ENCODE measurements at regions not wholly inside any gene's neighbourhood (a gene's known extent, or its start where the extent isn't known, plus 50 kb on each side); places are given as distances from the start of the nearest gene placed in this dataset.
A peak's percentile ranks its signal among the peaks of the same experiment; 100 is the strongest.

DNA sequence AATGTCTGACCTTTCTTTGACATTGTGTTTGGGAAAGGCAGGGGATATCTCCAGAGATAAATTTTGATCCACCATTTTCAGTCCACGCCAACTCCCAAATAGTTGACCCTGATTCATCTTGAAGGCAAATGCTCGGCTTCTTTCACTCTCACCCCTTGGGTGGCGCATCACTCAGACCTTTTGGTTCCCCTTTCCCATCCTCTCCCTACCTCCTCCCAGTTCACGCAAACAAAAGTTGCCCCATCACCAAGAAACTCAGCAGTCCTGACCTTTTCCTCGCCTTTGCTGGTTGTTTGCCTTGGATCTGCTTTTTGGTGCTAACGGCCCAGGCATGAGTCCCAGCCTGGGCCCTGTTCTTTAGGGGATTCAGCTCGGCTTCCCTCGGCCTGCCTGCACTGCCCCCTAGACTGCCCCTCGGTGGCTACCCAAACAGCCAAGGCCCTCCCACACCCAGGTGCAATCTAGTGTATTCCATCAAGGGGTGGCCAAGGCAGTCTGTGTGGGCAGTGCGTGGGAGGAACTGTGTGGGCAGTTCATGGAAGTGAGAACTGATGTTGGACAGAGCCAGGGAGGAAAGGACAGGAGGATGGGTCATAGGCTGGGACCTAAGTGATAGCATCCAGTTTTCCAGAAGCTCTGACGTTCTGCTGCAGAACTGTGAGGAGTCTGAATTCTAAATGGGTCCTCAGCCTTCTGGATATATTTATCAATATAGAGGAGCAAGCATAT is 255.7 kb downstream of the DLEU7 start:
- H3K27me3 ChIP-seq (replicated peaks in 1 of 4; ENCODE audit: control extremely low read depth in 1 of 4, control insufficient read depth in 3 of 4, insufficient read depth in 4 of 4, low read length in 3 of 4) = no peaks in the 10 kb centered on the region
- H3K27ac Mint-ChIP-seq = peak overlapping the region; percentile 90
- no peaks in the 10 kb centered on the region for H4K20me1 ChIP-seq (ENCODE audit: control insufficient read depth, insufficient read depth, low read length, poor library complexity, severe bottlenecking)
- peak overlapping the region; percentile 81 for H2AFZ ChIP-seq (ENCODE audit: insufficient read depth, low read depth, low read length, poor library complexity, severe bottlenecking)
- no peaks in the 10 kb centered on the region for H3K36me3 ChIP-seq (replicated peaks in 1 of 2; ENCODE audit: control extremely low read depth in 1 of 2, control insufficient read depth in 1 of 2, extremely low read depth in 1 of 2, insufficient read depth in 2 of 2, low read length in 1 of 2)
- peak overlapping the region; percentile 69 for H3K4me2 ChIP-seq (replicated peaks; ENCODE audit: low read depth, low read length, poor library complexity, severe bottlenecking)
- H3K27ac ChIP-seq (ENCODE audit: low read length in 2 of 2) = peak overlapping the region; percentile 47 to 77
- H3K27me3 Mint-ChIP-seq = no peaks in the 10 kb centered on the region
- ChIA-PET POLR2A (interaction anchor here (1.1 to 1.4 kb wide), 2 partner anchors 48 to 78 kb away, joined by 3 to 7 read pairs; no protein-coding TSS in a partner anchor), CTCF (interaction anchor here (1.0 to 4.0 kb wide), 6 partner anchors 13 to 615 kb away, joined by 3 to 21 read pairs (median 4); no protein-coding TSS in a partner anchor)
- no peaks in the 10 kb centered on the region for H3K9me3 Mint-ChIP-seq (ENCODE audit: insufficient read depth)
- peaks cover 0 to 3% (median 0%) of the 10 kb centered on the region in 3 donors for H3K9me3 ChIP-seq (ENCODE audit: control extremely low read depth in 1 of 3, control insufficient read depth in 2 of 3, insufficient read depth in 1 of 3, low read length in 2 of 3)
- peaks cover 65 to 68% of the 10 kb centered on the region in 2 donors for H3K4me1 ChIP-seq (ENCODE audit: control insufficient read depth in 2 of 2, insufficient read depth in 2 of 2, low read length in 2 of 2)
- 90% methylated on average over 10 of the region's 11 CpGs for WGBS (ENCODE audit: insufficient coverage)
- ATAC-seq (ENCODE audit: low read depth) (no peak), DNase-seq (no peak)
- no peaks in the 10 kb centered on the region for H3K79me2 ChIP-seq (ENCODE audit: control insufficient read depth, insufficient read depth, low read length)
- intact Hi-C loops (cut with micrococcal nuclease) = no loop called here
- H3K4me3 Mint-ChIP-seq = peak overlapping the region; percentile 70
- peaks cover 58% of the 10 kb centered on the region for H3K4me1 Mint-ChIP-seq
- peak overlapping the region in 1 of 5 experiments; percentile 18 for H3K4me3 ChIP-seq (ENCODE audit: control extremely low read depth in 1 of 5, extremely low read depth in 1 of 5, insufficient read depth in 1 of 5, low read depth in 2 of 5, low read length in 4 of 5)
- TF ChIP-seq, protein P1, sequence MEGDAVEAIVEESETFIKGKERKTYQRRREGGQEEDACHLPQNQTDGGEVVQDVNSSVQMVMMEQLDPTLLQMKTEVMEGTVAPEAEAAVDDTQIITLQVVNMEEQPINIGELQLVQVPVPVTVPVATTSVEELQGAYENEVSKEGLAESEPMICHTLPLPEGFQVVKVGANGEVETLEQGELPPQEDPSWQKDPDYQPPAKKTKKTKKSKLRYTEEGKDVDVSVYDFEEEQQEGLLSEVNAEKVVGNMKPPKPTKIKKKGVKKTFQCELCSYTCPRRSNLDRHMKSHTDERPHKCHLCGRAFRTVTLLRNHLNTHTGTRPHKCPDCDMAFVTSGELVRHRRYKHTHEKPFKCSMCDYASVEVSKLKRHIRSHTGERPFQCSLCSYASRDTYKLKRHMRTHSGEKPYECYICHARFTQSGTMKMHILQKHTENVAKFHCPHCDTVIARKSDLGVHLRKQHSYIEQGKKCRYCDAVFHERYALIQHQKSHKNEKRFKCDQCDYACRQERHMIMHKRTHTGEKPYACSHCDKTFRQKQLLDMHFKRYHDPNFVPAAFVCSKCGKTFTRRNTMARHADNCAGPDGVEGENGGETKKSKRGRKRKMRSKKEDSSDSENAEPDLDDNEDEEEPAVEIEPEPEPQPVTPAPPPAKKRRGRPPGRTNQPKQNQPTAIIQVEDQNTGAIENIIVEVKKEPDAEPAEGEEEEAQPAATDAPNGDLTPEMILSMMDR (IDR thresholded peaks at IDR 0.05) = no peak
- no peak for TF ChIP-seq EZH2 (IDR thresholded peaks at IDR 0.05; ENCODE audit: borderline replicate concordance, insufficient read depth, low read depth, low read length, poor library complexity, severe bottlenecking)
- H3K9ac ChIP-seq (ENCODE audit: low read length) = peak overlapping the region; percentile 43
